GM19099 (cell line): ENCODE measurements at regions not wholly inside any gene's neighbourhood (a gene's known extent, or its start where the extent isn't known, plus 50 kb on each side); places are given as distances from the start of the nearest gene placed in this dataset.

Source experiments
- POLR2A ChIP-seq: IDR thresholded peaks from 3 replicates; pipeline ENCODE4 v1.6.1; 2011; ENCODE audit warnings: low read depth; ENCODE audit not compliant: insufficient read length; ENCODE audit errors: extremely low read depth

DNA sequence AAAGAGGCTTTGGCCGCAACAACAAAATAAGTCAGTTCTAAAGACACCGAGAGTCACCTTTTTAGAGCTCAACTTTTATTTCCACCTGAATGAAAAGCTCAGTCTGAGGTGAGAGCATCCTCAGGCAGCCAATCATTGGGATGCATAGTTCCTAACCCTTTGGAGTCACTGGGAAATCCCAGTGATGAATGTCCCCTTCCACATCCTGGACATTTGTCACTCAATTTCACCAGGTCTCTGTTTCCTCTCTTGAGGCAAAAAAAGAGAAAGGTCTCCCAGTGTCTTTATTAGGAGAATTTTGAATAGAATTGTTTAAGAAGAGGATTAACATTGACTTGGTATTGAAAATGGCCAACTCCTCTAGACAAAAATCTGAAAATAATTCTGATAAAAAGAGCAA is 137.5 kb upstream of the SPRED1 start:
- no peak for TF ChIP-seq POLR2A

DNA sequence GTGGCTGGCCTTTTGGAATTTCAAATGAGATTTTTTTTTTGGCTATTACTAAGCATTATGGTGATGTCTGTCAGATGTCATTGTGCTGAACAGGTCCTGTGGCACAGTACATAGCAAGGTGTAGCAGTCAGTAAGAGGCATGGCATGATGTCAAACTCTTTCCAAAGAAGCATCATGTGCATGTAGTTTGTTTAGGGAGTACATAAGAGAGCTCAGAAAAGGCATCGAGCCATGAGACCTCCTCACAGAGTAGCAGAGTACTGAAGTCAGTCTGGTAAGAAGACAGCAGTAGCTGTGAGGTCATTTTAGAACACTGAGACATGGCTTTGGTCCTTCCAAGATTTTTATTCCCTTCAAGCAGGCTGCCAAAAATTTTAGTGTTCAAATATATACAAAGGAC is 134.9 kb upstream of the SPRED1 start:
- no peak for TF ChIP-seq POLR2A

DNA sequence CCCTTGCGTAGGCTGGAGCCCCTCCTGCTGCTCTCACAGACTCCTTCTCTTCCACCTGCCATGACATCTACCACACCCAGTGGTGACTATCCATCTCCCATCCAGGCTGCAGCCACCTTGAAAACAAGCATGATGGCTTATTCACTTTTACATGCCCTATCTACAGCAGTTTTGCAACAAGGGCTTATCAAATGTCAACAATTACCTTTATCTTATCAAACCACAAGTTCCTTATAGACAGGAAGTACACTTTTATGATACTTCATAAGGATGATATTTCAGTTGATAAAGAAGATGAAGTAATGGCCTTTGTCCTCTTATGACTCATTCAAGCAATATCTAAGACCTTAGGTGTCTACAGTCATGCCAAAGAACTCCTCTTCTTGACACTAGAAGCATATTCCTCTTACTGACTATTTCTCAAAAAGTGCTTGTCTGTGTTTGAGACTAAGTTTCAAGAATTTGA is 125.3 kb upstream of the SPRED1 start:
- no peak for TF ChIP-seq POLR2A

DNA sequence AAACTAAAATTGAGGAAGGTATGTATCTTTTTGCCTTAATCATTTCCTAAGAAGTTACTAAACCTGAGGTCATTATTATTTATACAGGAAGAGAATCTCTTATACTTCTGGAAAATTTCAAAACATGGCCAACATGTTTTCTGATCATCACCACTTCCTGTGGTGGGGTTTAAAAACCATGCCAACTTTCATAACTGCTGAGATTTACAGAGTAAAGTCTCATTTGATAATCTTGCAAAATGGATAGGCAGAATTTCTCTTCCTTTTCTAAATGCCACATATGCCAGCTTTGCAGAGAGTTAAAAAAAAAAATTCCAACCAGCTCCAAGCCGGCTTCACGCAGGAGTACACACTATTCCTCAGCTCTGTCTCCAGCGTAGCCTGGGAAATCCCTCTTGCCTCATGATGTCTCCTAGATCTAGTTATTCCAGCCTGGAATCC is 124.3 kb upstream of the SPRED1 start:
- no peak for TF ChIP-seq POLR2A

DNA sequence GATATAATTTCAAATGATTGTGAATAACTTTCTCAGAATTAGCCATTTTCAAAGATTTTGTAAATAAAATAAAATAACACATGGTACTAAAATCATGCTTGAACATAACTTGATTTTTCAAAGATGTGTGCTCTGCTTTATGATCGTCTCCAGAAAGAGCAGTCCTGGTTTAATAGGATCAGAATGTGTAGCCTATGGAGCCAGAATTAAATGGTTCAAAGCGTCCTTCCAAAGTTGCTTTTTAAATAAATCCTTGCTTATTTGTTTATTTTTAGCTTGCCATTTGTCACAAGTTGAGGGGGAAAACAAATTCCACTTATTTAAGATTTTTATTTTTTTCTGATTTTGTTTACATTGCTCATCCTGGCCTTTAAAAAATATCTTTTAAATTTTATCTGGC is 123.7 kb upstream of the SPRED1 start:
- no peak for TF ChIP-seq POLR2A

DNA sequence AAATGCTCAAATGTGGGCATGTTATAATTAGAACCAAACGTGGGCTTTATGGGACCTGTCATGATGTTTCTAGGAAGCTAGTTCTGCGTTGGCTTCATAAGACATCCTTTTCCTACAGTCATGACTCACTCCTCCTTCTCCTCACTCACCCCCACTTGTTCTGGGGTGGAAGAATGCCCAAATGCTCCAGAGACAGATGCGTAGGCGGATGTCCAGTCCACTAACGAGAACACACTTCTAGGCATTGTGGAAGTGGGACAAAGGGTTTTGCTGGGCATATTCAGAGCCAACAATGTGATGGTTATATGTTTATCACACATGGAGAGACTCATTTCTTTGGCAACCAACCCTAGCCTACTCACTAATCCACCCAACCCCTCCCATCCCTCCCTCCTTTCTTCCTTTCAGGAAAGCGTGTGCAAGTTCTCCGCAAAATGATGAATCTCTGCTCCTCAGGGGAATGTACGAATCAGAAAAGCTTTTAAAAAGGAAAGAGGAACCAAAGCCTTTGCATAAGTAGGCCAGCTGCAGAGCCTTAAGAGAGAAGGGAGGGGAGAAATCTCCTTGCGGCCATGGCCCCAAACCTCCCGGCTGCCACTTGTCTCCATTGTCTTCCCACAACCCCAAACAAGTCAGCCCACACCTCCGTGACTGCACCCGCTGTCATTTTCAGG is 123.0 kb upstream of the SPRED1 start:
- no peak for TF ChIP-seq POLR2A

DNA sequence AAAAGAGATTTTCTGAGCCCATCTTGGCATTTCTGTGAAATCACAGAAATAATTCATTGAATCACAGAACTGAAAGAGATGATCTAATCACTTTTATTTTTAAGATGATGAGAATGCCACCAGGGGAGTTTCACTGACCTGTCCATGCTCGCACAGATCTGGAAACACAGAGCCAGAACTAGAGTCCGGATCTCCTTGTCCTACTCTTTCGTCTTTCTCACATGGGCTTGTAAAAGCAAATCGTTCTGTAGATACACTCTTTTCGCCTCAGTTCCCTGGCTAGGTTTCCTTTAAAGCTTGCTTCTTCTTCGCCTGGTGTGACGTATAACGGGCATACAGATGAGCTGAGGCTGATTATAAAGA is 122.5 kb upstream of the SPRED1 start:
- no peak for TF ChIP-seq POLR2A

DNA sequence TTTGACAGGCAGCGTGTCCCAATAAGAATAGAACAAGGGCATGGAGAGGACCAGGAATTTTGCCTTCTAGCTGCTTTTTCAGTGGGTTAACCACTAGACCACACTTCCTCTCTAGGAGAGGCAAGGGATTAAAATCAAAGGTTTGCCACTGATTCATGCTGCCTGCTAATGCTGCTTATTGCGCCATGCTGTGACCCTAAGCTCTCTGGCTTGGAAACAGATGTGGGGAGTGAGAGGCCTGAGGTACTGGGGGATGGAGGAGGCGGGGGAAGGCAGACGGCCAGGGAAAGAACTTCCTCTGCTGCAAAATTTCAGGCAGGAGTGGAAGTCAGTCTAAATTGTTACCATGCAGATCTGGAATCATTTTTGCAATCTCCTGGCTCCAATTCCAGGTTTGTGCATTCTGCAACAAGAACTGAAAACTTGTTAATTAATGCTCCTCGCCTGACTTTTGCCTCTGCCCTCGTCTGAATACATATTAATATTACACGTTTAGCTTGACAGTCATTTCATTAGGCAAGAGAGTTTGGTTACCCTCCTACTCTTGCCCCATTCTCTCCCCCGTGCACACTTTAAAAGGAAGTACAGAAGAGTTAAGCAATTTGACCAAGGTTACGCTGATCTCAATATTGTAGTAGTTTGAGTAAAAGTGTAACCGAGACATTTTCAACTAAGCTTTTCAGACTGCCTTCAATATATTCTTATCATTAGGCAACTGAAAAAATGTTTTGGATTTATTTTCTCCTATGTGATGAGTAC is 121.7 kb upstream of the SPRED1 start:
- no peak for TF ChIP-seq POLR2A

DNA sequence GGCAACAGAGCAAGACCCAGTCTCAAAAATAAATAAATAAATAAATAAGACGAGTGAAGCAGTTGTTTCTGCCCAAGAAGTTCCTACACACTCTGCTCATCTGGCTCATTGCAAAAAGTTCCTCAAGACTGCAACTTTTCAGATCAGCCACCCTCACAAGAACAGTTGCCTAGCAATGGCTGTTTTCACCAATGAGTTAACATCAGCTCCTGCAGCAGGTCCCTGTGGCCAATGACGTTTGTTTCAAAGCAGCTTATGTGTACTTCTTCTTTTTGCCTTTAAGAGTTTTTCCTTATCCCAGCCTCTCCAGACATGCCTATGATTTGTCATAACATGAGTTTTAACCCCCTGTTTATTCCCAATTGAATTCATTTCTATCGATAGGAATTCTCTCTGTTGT is 118.4 kb upstream of the SPRED1 start:
- TF ChIP-seq POLR2A, result no peak

DNA sequence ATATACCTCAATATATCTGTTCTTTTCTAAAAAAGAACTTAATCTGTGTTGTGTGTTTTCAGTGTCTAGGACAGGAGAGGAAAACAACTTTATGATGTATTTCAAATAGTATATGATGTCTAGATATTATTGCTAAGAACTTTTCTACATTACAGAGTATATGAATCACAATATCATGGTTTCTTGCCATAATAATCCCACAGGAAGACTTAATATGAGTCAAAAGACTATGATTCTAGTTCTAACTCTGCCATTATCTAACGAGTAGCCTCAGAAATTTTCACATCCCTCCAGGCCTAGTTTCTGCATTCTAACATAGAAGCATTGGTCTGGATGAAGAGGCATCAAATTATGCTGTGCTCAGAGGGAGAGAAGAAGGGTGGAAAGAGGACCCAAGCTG is 107.7 kb upstream of the SPRED1 start:
- no peak for TF ChIP-seq POLR2A

DNA sequence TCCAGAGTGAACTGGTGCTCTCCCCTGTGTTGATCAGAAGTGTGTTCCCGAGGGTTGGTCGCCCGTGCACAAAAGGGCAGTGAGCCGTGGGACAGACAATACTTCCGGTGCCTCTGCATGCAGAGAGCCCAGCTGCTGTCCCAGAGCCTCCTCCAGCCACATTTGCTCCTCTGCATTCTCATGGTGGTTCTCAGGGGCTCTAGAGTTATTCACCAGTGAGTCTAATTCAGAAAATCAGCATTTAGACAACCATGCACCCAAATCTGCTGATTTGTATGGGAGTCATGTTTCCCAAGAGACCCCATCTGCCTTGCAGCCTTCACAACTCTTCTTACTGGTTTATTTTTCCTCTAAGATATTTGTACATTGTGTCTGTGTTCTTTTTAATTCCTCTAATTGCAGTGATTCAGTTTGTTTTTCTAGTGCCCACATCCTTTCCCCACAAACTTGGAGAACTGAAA is 107.0 kb upstream of the SPRED1 start:
- TF ChIP-seq POLR2A, result no peak

DNA sequence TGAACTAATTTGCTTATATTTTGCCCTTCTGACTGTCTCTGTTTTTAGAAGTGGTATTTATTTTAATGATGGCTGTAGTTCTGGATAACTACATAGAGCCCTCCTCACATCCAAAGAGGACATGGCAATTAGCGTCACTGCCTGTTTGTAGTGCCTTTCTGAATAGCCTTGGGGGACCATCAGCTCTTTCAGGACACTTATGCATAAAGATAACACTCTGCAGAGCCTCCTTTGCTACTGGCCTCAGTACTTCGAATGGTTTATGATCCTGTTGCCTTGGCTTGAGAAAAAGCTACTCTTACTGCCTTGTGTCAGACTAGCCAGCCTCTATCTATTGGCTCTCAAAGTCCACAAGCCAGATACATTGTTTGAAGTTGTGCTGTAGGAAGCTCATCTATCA is 105.4 kb upstream of the SPRED1 start:
- TF ChIP-seq POLR2A, result no peak

DNA sequence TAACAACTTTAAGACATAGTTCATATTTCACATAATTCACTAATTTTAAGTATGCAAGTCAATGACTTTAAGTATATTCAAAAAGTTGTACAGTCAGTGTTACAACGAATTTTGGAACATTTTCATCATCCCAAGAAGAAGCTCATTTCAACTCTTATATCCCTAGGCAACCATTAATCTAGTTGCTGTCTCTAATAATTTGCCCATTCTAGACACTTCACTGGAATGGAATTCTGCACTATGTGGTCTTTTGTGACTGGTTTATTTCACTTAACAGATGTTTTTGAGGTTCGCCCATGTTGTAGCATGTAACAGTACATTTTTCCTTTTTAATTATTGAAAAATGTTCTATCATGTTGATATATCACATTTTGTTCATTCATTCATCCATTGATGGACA is 104.2 kb upstream of the SPRED1 start:
- no peak for TF ChIP-seq POLR2A

DNA sequence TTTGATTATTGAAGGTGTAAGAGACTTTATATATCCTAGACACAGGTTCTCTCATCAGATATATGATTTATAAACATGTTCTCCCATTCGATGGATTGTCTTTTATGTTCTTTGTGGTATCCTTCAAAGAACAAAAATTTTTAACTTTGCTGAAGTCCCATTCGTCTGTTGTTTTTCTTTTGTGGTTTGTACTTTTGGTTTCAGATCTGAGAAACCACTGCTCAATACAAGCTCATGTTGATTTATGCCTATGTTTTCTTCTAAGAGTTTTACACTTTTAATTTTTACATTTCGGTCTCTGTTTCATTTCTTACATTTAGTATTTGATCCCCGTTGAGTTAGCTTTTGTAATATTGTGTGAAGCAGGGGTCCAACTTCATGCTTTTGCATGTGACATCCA is 103.3 kb upstream of the SPRED1 start:
- no peak for TF ChIP-seq POLR2A

DNA sequence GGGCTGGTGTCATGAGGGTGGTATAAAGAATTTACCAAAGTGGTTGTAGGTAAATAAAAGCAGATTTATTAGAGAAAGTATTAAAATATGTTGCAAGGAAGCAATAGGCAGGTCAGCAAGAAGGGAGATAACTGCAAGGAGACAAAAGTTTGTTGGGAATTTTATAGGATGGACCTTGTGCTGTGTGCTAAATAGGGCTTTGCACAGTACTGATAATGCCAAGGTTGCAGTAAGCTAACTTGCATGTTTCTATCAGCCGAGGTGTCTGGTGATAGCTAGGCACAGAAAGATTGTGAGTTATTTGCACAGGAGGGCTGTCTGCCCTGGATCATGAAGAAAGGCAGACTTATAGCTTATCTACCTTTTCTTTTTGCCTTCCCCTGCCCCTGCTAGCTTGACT is 102.5 kb upstream of the SPRED1 start:
- TF ChIP-seq POLR2A, result no peak

DNA sequence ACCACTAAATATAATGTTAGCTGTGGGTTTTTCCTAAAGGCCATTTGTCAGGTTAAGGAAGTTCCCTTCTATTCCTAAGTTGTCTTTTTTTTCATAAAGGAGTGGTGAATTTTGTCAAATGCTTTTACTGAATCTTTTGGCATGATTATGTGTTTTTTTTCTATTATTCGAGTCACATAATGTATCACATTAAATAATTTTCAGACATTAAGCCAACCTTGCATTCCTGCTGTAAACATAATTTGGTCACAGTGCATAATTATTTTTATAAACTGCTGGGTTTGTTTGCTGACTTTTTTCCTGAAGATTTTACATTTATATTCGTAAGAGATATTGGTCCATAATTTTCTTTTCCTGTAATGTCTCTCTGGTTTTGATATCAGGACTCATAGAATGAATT is 101.8 kb upstream of the SPRED1 start:
- TF ChIP-seq POLR2A, result no peak
